ENCODE measurements at regions not wholly inside any gene's neighbourhood (a gene's known extent, or its start where the extent isn't known, plus 50 kb on each side); places are given as distances from the start of the nearest gene placed in this dataset.

DNA sequence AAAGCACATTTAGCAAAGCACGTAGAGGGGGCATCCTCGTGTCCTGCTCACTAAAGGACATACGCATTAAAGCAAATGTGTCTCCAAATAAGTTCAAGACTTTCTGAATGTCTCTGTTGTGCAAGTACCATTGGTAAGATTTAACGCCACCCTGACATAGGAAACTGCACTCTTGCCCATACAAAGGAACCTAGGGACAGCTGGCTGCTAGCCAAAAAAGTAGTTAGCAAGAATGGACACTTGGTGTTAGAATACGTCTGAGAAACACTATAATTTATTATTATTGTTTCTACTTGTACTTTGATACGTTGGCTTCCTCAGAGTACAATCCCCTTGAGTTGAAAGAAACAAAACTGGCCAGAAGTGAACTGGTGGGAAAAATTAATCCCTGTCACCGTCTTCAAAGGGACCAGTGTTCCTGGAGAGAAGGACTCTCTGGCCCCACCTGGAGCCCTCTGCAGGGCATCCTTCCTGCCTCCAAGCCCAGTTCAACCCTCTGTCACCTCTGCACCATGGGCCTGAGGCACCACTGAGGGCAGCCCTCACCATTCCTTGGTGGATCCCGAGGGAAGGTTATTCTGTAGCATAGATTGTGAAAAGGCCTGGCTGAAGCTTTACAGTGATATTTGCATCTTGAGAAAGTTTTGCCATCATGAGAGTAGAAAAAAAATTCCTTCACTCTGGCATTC is 51.4 kb upstream of the APCDD1 start:
- no peak for DNase-seq (ENCODE audit: low read depth in 4 of 4, low spot score in 3 of 4)

DNA sequence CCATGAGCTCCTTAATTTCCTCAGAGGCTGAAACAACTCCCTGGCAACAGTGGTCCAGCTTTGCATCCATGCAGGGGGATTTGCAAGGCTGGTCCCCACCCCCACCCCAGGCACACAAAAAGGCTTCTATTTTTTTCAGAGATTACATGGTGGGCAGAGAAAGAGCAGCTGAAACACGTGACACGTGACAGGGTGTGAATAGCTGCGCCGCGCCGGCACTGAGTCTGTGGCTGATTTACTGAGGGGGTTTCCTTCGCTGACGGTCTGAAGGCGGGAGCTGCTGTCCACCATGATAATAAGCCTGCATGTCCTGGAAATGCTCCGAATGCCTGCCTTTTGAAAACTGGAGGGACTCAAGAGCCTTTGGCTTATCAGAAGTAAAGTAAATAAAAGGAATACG is 50.7 kb upstream of the APCDD1 start:
- no peak for DNase-seq (ENCODE audit: low read depth in 4 of 4, low spot score in 3 of 4)

DNA sequence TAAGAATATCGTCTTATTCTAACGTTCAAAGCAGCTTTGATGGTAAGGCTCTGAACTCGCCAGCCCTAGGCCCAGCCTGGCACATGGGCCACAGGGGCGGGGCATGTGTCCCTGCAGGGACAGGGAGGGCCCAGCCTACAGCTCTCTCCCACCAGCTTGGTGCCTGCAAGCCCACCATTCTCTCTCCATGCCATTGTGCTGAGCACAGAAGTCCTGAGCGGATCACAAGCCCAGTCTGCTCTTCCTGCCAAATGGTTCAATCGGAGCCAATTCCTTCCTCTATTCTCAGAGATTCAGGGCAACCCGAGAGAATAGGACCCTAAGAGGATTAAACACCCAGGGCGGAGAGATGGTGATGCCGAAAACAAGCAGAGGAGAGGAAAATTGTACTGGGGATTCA is 50.3 kb upstream of the APCDD1 start:
- no peak for DNase-seq (ENCODE audit: low read depth in 4 of 4, low spot score in 3 of 4)

Data from right renal pelvis (tissue), 4 donors.